WTC11 (cell line): ENCODE measurements at regions not wholly inside any gene's neighbourhood (a gene's known extent, or its start where the extent isn't known, plus 50 kb on each side); places are given as distances from the start of the nearest gene placed in this dataset.

Source experiments
- ATAC-seq: fragments of 200-7000 bp; cut with Tn5 transposase; 2 replicates; pipeline ENCODE4 v1.10.0; 2021; ENCODE audit warnings: mild to moderate bottlenecking, moderate library complexity
- CTCF ChIA-PET: fragments of 300-600 bp; sonication (Branson Sonifier 250); formaldehyde crosslinking; loops from one replicate; lab custom pipeline; 2021; ENCODE audit warnings: antibody characterized with exemption; lab: Charles Lee
- POLR2A ChIA-PET: fragments of 350-600 bp; sonication (Branson Sonifier 250); formaldehyde crosslinking; loops from one replicate; lab custom pipeline; 2021; ENCODE audit warnings: antibody characterized with exemption; lab: Charles Lee
- DNase-seq: peaks from one replicate; pipeline ENCODE4 v3.0.0; 2021; ENCODE audit warnings: low spot score
- H3K27ac Mint-ChIP-seq: 2 replicates; pipeline ENCODE4 v1.8.0; 2021; ENCODE audit warnings: mixed read lengths
- H3K27me3 Mint-ChIP-seq: 2 replicates; pipeline ENCODE4 v1.8.0; 2021; ENCODE audit warnings: low read depth, mild to moderate bottlenecking, moderate library complexity, mixed read lengths
- H3K36me3 Mint-ChIP-seq: 2 replicates; pipeline ENCODE4 v1.8.0; 2021; ENCODE audit warnings: mixed read lengths
- H3K4me1 Mint-ChIP-seq: 2 replicates; pipeline ENCODE4 v1.8.0; 2022; ENCODE audit warnings: mixed read lengths
- H3K4me3 Mint-ChIP-seq: 2 replicates; pipeline ENCODE4 v1.8.0; 2021; ENCODE audit warnings: mild to moderate bottlenecking, moderate library complexity, mixed read lengths
- H3K9me3 Mint-ChIP-seq: 2 replicates; pipeline ENCODE4 v1.8.0; 2021; ENCODE audit warnings: mixed read lengths
- EMX1 ChIP-seq: fragments of 250-450 bp; sonication (Bioruptor Pico); IDR thresholded peaks from 2 replicates; pipeline ENCODE4 v1.8.0; 2021; ENCODE audit warnings: mild to moderate bottlenecking
- FOXJ3 ChIP-seq: sonication (generic); formaldehyde crosslinking; IDR thresholded peaks from 2 replicates; pipeline ENCODE4 v1.9.0; 2021; ENCODE audit warnings: missing genetic modification reagents, mild to moderate bottlenecking, borderline replicate concordance
- KAT7 ChIP-seq: sonication (generic); formaldehyde crosslinking; IDR thresholded peaks from 2 replicates; pipeline ENCODE4 v1.8.1; 2023; ENCODE audit warnings: missing genetic modification reagents, mild to moderate bottlenecking, borderline replicate concordance
- MYBL2 ChIP-seq: sonication (generic); formaldehyde crosslinking; IDR thresholded peaks from 2 replicates; pipeline ENCODE4 v1.8.1; 2023; ENCODE audit warnings: mild to moderate bottlenecking, moderate library complexity, missing genetic modification reagents
- NFATC4 ChIP-seq: fragments of 250-450 bp; sonication (Bioruptor Pico); IDR thresholded peaks from 2 replicates; pipeline ENCODE4 v1.9.0; 2021; ENCODE audit warnings: mild to moderate bottlenecking
- NR3C1 ChIP-seq: sonication (generic); formaldehyde crosslinking; conservative IDR thresholded peaks from 2 replicates; pipeline ENCODE4 v1.8.1; 2023; ENCODE audit warnings: low read depth, mild to moderate bottlenecking, missing genetic modification reagents
- TP53 ChIP-seq: sonication (generic); formaldehyde crosslinking; IDR thresholded peaks from 2 replicates; pipeline ENCODE4 v1.8.1; 2023; ENCODE audit warnings: mild to moderate bottlenecking, missing genetic modification reagents
- ZNF232 ChIP-seq: sonication (generic); formaldehyde crosslinking; IDR thresholded peaks from 2 replicates; pipeline ENCODE4 v1.8.0; 2022; ENCODE audit warnings: mild to moderate bottlenecking, missing genetic modification reagents
- TF ChIP-seq, protein P1 (sequence below): sonication (generic); formaldehyde crosslinking; IDR thresholded peaks from 2 replicates; pipeline ENCODE4 v1.8.1; 2023; ENCODE audit warnings: mild to moderate bottlenecking, missing genetic modification reagents, moderate library complexity
- TF ChIP-seq, protein P2 (sequence below): fragments of 250-450 bp; sonication (Bioruptor Pico); IDR thresholded peaks from 2 replicates; pipeline ENCODE4 v1.9.0; 2021; ENCODE audit warnings: moderate library complexity, mild to moderate bottlenecking, inconsistent platforms, borderline replicate concordance
- TF ChIP-seq, protein P3 (sequence below): sonication (generic); formaldehyde crosslinking; IDR thresholded peaks from 2 replicates; pipeline ENCODE4 v1.8.1; 2022; ENCODE audit warnings: missing genetic modification reagents, borderline replicate concordance
- TF ChIP-seq, protein P4 (sequence below): sonication (generic); formaldehyde crosslinking; IDR thresholded peaks from 2 replicates; pipeline ENCODE4 v1.8.1; 2023; ENCODE audit warnings: mild to moderate bottlenecking, missing genetic modification reagents
- TF ChIP-seq, protein P5 (sequence below): fragments of 250-450 bp; sonication (Bioruptor Pico); IDR thresholded peaks from 2 replicates; pipeline ENCODE4 v1.8.0; 2021; ENCODE audit warnings: mild to moderate bottlenecking
- TF ChIP-seq, protein P6 (sequence below): sonication (generic); formaldehyde crosslinking; IDR thresholded peaks from 2 replicates; pipeline ENCODE4 v1.8.1; 2022; ENCODE audit warnings: low read depth, mild to moderate bottlenecking, moderate library complexity, missing genetic modification reagents, borderline replicate concordance
- TF ChIP-seq, protein P7 (sequence below): sonication (generic); formaldehyde crosslinking; IDR thresholded peaks from 2 replicates; pipeline ENCODE4 v1.8.0; 2022; ENCODE audit warnings: missing genetic modification reagents

DNA sequence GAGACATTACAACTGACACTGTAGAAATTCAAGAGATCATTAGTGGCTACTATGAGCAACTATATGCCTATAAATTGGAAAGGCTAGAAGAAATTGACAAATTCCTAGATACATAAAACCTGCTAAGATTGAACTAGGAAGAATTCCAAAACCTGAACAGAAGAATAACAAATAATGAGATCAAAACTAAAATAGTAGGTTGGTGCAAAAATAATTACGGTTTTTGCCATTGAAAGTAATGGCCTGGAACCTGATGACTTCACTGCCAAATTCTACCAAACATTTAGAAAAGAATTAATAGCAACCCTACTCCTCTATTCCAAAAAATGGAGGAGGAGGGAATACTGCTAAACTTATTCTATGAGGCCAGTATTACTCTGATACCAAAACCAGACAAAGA lies 824.9 kb downstream of the KLHL13 start:
- Mint-ChIP-seq H3K4me1 (no peaks in the 10 kb centered on the region), H3K27ac (no peak overlapping the region)
- POLR2A ChIA-PET = no interaction called here
- TF ChIP-seq, protein P1, sequence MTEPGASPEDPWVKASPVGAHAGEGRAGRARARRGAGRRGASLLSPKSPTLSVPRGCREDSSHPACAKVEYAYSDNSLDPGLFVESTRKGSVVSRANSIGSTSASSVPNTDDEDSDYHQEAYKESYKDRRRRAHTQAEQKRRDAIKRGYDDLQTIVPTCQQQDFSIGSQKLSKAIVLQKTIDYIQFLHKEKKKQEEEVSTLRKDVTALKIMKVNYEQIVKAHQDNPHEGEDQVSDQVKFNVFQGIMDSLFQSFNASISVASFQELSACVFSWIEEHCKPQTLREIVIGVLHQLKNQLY = no peak
- no peak for TF ChIP-seq ZNF232 (CRISPR knock-in tag)
- no peak for TF ChIP-seq FOXJ3
- TF ChIP-seq, protein P2, sequence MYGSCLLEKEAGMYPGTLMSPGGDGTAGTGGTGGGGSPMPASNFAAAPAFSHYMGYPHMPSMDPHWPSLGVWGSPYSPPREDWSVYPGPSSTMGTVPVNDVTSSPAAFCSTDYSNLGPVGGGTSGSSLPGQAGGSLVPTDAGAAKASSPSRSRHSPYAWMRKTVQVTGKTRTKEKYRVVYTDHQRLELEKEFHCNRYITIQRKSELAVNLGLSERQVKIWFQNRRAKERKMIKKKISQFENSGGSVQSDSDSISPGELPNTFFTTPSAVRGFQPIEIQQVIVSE (CRISPR knock-in tag) = no peak
- no peak for TF ChIP-seq NFATC4 (CRISPR knock-in tag)
- TF ChIP-seq, all 79 proteins: peak for 0
- DNase-seq = no peak
- no peaks in the 10 kb centered on the region for H3K27me3 Mint-ChIP-seq
- peaks cover 21% of the 10 kb centered on the region for H3K9me3 Mint-ChIP-seq
- CTCF ChIA-PET = no interaction called here
- no peak overlapping the region for H3K4me3 Mint-ChIP-seq
- no peak for ATAC-seq
- H3K36me3 Mint-ChIP-seq = peaks cover 5% of the 10 kb centered on the region; the same call in 1 of the 2 replicates

DNA sequence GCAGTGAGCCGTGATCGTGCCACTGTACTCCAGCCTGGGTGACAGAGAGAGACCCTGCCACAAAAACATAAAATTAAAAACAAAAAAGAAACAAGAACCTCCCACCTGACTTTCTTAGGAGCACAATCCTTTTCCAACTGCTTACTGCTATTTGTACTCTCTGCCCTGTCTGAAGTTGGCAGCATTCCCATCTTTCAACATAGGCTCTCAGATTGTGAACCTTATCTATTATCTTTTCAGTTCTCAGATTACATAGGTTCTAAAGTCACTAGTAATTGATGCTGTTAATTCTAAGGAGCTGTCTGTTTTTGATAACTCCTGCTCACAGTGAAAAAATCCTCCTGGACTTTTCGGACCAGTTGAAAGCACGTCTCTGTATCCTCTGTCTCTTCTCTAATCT lies 812.2 kb upstream of the CT83 start:
- H3K9me3 Mint-ChIP-seq = peaks cover 22% of the 10 kb centered on the region
- CTCF ChIA-PET = no interaction called here
- no peak overlapping the region for H3K27ac Mint-ChIP-seq
- TF ChIP-seq KAT7 (no peak), EMX1 (CRISPR knock-in tag) (no peak), ZNF232 (CRISPR knock-in tag) (no peak), TP53 (CRISPR knock-in tag) (no peak), NR3C1 (CRISPR knock-in tag) (no peak), MYBL2 (no peak)
- TF ChIP-seq, protein P3, sequence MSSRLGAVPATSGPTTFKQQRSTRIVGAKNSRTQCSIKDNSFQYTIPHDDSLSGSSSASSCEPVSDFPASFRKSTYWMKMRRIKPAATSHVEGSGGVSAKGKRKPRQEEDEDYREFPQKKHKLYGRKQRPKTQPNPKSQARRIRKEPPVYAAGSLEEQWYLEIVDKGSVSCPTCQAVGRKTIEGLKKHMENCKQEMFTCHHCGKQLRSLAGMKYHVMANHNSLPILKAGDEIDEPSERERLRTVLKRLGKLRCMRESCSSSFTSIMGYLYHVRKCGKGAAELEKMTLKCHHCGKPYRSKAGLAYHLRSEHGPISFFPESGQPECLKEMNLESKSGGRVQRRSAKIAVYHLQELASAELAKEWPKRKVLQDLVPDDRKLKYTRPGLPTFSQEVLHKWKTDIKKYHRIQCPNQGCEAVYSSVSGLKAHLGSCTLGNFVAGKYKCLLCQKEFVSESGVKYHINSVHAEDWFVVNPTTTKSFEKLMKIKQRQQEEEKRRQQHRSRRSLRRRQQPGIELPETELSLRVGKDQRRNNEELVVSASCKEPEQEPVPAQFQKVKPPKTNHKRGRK = no peak
- TF ChIP-seq, protein P4, sequence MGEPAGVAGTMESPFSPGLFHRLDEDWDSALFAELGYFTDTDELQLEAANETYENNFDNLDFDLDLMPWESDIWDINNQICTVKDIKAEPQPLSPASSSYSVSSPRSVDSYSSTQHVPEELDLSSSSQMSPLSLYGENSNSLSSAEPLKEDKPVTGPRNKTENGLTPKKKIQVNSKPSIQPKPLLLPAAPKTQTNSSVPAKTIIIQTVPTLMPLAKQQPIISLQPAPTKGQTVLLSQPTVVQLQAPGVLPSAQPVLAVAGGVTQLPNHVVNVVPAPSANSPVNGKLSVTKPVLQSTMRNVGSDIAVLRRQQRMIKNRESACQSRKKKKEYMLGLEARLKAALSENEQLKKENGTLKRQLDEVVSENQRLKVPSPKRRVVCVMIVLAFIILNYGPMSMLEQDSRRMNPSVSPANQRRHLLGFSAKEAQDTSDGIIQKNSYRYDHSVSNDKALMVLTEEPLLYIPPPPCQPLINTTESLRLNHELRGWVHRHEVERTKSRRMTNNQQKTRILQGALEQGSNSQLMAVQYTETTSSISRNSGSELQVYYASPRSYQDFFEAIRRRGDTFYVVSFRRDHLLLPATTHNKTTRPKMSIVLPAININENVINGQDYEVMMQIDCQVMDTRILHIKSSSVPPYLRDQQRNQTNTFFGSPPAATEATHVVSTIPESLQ (CRISPR knock-in tag) = no peak
- TF ChIP-seq, protein P5, sequence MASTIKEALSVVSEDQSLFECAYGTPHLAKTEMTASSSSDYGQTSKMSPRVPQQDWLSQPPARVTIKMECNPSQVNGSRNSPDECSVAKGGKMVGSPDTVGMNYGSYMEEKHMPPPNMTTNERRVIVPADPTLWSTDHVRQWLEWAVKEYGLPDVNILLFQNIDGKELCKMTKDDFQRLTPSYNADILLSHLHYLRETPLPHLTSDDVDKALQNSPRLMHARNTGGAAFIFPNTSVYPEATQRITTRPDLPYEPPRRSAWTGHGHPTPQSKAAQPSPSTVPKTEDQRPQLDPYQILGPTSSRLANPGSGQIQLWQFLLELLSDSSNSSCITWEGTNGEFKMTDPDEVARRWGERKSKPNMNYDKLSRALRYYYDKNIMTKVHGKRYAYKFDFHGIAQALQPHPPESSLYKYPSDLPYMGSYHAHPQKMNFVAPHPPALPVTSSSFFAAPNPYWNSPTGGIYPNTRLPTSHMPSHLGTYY (CRISPR knock-in tag) = no peak
- TF ChIP-seq, protein P1 = no peak
- TF ChIP-seq, protein P6, sequence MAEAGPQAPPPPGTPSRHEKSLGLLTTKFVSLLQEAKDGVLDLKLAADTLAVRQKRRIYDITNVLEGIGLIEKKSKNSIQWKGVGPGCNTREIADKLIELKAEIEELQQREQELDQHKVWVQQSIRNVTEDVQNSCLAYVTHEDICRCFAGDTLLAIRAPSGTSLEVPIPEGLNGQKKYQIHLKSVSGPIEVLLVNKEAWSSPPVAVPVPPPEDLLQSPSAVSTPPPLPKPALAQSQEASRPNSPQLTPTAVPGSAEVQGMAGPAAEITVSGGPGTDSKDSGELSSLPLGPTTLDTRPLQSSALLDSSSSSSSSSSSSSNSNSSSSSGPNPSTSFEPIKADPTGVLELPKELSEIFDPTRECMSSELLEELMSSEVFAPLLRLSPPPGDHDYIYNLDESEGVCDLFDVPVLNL = no peak
- TF ChIP-seq, protein P7, sequence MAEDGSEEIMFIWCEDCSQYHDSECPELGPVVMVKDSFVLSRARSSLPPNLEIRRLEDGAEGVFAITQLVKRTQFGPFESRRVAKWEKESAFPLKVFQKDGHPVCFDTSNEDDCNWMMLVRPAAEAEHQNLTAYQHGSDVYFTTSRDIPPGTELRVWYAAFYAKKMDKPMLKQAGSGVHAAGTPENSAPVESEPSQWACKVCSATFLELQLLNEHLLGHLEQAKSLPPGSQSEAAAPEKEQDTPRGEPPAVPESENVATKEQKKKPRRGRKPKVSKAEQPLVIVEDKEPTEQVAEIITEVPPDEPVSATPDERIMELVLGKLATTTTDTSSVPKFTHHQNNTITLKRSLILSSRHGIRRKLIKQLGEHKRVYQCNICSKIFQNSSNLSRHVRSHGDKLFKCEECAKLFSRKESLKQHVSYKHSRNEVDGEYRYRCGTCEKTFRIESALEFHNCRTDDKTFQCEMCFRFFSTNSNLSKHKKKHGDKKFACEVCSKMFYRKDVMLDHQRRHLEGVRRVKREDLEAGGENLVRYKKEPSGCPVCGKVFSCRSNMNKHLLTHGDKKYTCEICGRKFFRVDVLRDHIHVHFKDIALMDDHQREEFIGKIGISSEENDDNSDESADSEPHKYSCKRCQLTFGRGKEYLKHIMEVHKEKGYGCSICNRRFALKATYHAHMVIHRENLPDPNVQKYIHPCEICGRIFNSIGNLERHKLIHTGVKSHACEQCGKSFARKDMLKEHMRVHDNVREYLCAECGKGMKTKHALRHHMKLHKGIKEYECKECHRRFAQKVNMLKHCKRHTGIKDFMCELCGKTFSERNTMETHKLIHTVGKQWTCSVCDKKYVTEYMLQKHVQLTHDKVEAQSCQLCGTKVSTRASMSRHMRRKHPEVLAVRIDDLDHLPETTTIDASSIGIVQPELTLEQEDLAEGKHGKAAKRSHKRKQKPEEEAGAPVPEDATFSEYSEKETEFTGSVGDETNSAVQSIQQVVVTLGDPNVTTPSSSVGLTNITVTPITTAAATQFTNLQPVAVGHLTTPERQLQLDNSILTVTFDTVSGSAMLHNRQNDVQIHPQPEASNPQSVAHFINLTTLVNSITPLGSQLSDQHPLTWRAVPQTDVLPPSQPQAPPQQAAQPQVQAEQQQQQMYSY (CRISPR knock-in tag) = no peak
- TF ChIP-seq, all 79 proteins: peak for 0
- Mint-ChIP-seq H3K4me3 (no peak overlapping the region), H3K4me1 (no peaks in the 10 kb centered on the region), H3K27me3 (no peaks in the 10 kb centered on the region; the same call in none of the 2 replicates), H3K36me3 (peaks cover 18% of the 10 kb centered on the region)
- POLR2A ChIA-PET = no interaction called here
- ATAC-seq (no peak), DNase-seq (no peak)
